ENCODE measurements at regions not wholly inside any gene's neighbourhood (a gene's known extent, or its start where the extent isn't known, plus 50 kb on each side); places are given as distances from the start of the nearest gene placed in this dataset.

- Histone ChIP-seq H3K9me3 (no peaks in the 10 kb centered on the region), H3K27me3 (no peaks in the 10 kb centered on the region), H3K4me1 (no peaks in the 10 kb centered on the region), H3K4me3 (no peak overlapping the region), H3K27ac (no peak overlapping the region), H3K36me3 (no peaks in the 10 kb centered on the region)
- no peak for DNase-seq
- intact Hi-C loops (cut with DNase I): no loop called here
- TF ChIP-seq CTCF (IDR thresholded peaks at IDR 0.05): no peak
- ATAC-seq: no peak
Measured at GRCh38 chr13:36550177-36550576, 117.9 kb downstream of the CCNA1 start.

GRCh38 chr13:36551445-36551844 lies 119.2 kb downstream of the CCNA1 start:
- no peaks in the 10 kb centered on the region for H3K4me1 ChIP-seq
- H3K36me3 ChIP-seq: no peaks in the 10 kb centered on the region
- no peak overlapping the region for H3K27ac ChIP-seq

GRCh38 chr13:36552334-36552733 lies 120.0 kb downstream of the CCNA1 start:
- H3K27me3 ChIP-seq: no peaks in the 10 kb centered on the region
- no peaks in the 10 kb centered on the region for H3K9me3 ChIP-seq
- no peaks in the 10 kb centered on the region for H3K36me3 ChIP-seq
- H3K4me3 ChIP-seq: no peak overlapping the region
- H3K4me1 ChIP-seq: no peaks in the 10 kb centered on the region
- DNase-seq (no peak), ATAC-seq (no peak)
- H3K27ac ChIP-seq: no peak overlapping the region
- no peak for TF ChIP-seq CTCF (IDR thresholded peaks at IDR 0.05)
- intact Hi-C loops (cut with DNase I): no loop called here

More at GRCh38 chr13:36551445-36551844, 119.2 kb downstream of the CCNA1 start:
- no peak overlapping the region for H3K4me3 ChIP-seq
- H3K27me3 ChIP-seq: no peaks in the 10 kb centered on the region
- no peak for TF ChIP-seq CTCF (IDR thresholded peaks at IDR 0.05)
- intact Hi-C loops (cut with DNase I): no loop called here
- ATAC-seq: no peak
- H3K9me3 ChIP-seq: no peaks in the 10 kb centered on the region
- no peak for DNase-seq

- DNase-seq (no peak), ATAC-seq (no peak)
- Histone ChIP-seq H3K27me3 (no peaks in the 10 kb centered on the region), H3K4me1 (no peaks in the 10 kb centered on the region), H3K36me3 (no peaks in the 10 kb centered on the region), H3K9me3 (no peaks in the 10 kb centered on the region), H3K4me3 (no peak overlapping the region), H3K27ac (no peak overlapping the region)
- intact Hi-C loops (cut with DNase I): no loop called here
- TF ChIP-seq CTCF (IDR thresholded peaks at IDR 0.05): no peak
Measured at GRCh38 chr13:36553491-36553890, 120.3 kb upstream of the SERTM1 start.

GRCh38 chr13:36555151-36555986 lies 118.5 kb upstream of the SERTM1 start:
- H3K9me3 ChIP-seq: no peaks in the 10 kb centered on the region
- no peaks in the 10 kb centered on the region for H3K27me3 ChIP-seq
- no peak for TF ChIP-seq CTCF (IDR thresholded peaks at IDR 0.05)
- intact Hi-C loops (cut with DNase I): no loop called here
- DNase-seq: no peak
- no peaks in the 10 kb centered on the region for H3K36me3 ChIP-seq
- no peak for ATAC-seq
- no peak overlapping the region for H3K4me3 ChIP-seq
- H3K27ac ChIP-seq: no peak overlapping the region
- no peaks in the 10 kb centered on the region for H3K4me1 ChIP-seq
